SK-N-SH treated with all-trans-retinoic acid at 6 μM for 48 hours (cell line): ENCODE measurements at regions not wholly inside any gene's neighbourhood (a gene's known extent, or its start where the extent isn't known, plus 50 kb on each side); places are given as distances from the start of the nearest gene placed in this dataset.

Experiments used
- ATAC-seq: fragments of 200-7000 bp; cut with Tn5 transposase; 3 replicates; pipeline ENCODE4 v1.9.1; 2020; ENCODE audit warnings: mild to moderate bottlenecking, moderate library complexity
- ARNTL ChIP-seq: fragments of 450-650 bp; formaldehyde crosslinking; IDR thresholded peaks from 2 replicates; pipeline ENCODE4 v1.5.0; 2020; ENCODE audit warnings: low read depth, mild to moderate bottlenecking, moderate library complexity, borderline replicate concordance
- BACH2 ChIP-seq: fragments of 250-450 bp; sonication (Bioruptor Pico); IDR thresholded peaks from 2 replicates; pipeline ENCODE4 v1.9.0; 2021; ENCODE audit warnings: mild to moderate bottlenecking, borderline replicate concordance
- CREB5 ChIP-seq: fragments of 250-450 bp; sonication (Bioruptor Pico); IDR thresholded peaks from 2 replicates; pipeline ENCODE4 v1.5.1; 2020; ENCODE audit warnings: low read depth, mild to moderate bottlenecking, moderate library complexity
- CSDC2 ChIP-seq: fragments of 250-450 bp; sonication (Bioruptor Pico); IDR thresholded peaks from 2 replicates; pipeline ENCODE4 v1.5.0; 2020; ENCODE audit warnings: mild to moderate bottlenecking, moderate library complexity
- CSRNP3 ChIP-seq: fragments of 250-450 bp; sonication (Bioruptor Pico); IDR thresholded peaks from 2 replicates; pipeline ENCODE4 v1.5.1; 2021; ENCODE audit warnings: mild to moderate bottlenecking, moderate library complexity
- ESRRG ChIP-seq: fragments of 250-450 bp; sonication (Bioruptor Pico); IDR thresholded peaks from 2 replicates; pipeline ENCODE4 v1.6.1; 2021; ENCODE audit warnings: mild to moderate bottlenecking
- GLIS3 ChIP-seq: fragments of 250-450 bp; sonication (Bioruptor Pico); IDR thresholded peaks from 2 replicates; pipeline ENCODE4 v1.5.0; 2020; ENCODE audit warnings: mild to moderate bottlenecking, moderate library complexity
- OSR1 ChIP-seq: fragments of 250-450 bp; sonication (Bioruptor Pico); IDR thresholded peaks from 2 replicates; pipeline ENCODE4 v1.8.0; 2022; ENCODE audit warnings: moderate library complexity, mild to moderate bottlenecking, inconsistent platforms
- PATZ1 ChIP-seq: fragments of 250-450 bp; sonication (Bioruptor Pico); IDR thresholded peaks from 2 replicates; pipeline ENCODE4 v1.8.0; 2020; ENCODE audit warnings: mild to moderate bottlenecking, moderate library complexity, borderline replicate concordance
- POU6F1 ChIP-seq: fragments of 250-450 bp; sonication (Bioruptor Pico); IDR thresholded peaks from 2 replicates; pipeline ENCODE4 v1.8.0; 2021; ENCODE audit warnings: low read depth, mild to moderate bottlenecking, moderate library complexity, borderline replicate concordance
- PPARA ChIP-seq: fragments of 250-450 bp; sonication (Bioruptor Pico); IDR thresholded peaks from 2 replicates; pipeline ENCODE4 v1.5.0; 2020; ENCODE audit warnings: mild to moderate bottlenecking, borderline replicate concordance
- RARB ChIP-seq: fragments of 250-450 bp; sonication (Bioruptor Pico); IDR thresholded peaks from 2 replicates; pipeline ENCODE4 v1.8.0; 2021; ENCODE audit warnings: mild to moderate bottlenecking, moderate library complexity
- SNAI2 ChIP-seq: fragments of 250-450 bp; sonication (Bioruptor Pico); IDR thresholded peaks from 2 replicates; pipeline ENCODE4 v1.5.0; 2020; ENCODE audit warnings: mild to moderate bottlenecking, moderate library complexity
- TCF4 ChIP-seq: fragments of 250-450 bp; sonication (Bioruptor Pico); IDR thresholded peaks from 2 replicates; pipeline ENCODE4 v1.8.0; 2021; ENCODE audit warnings: mild to moderate bottlenecking, moderate library complexity, borderline replicate concordance
- ZC3H10 ChIP-seq: fragments of 250-450 bp; sonication (Bioruptor Pico); IDR thresholded peaks from 2 replicates; pipeline ENCODE4 v1.5.1; 2021; ENCODE audit warnings: mild to moderate bottlenecking, moderate library complexity
- ZFP3 ChIP-seq: fragments of 250-450 bp; sonication (Bioruptor Pico); IDR thresholded peaks from 2 replicates; pipeline ENCODE4 v1.5.0; 2020; ENCODE audit warnings: mild to moderate bottlenecking, moderate library complexity
- ZFP30 ChIP-seq: fragments of 450-650 bp; formaldehyde crosslinking; IDR thresholded peaks from 2 replicates; pipeline ENCODE4 v1.5.0; 2022; ENCODE audit warnings: mild to moderate bottlenecking, moderate library complexity
- ZNF565 ChIP-seq: fragments of 450-650 bp; formaldehyde crosslinking; conservative IDR thresholded peaks from 2 replicates; pipeline ENCODE4 v1.5.0; 2020; ENCODE audit warnings: low read depth, mild to moderate bottlenecking, moderate library complexity
- ZNF70 ChIP-seq: fragments of 450-650 bp; formaldehyde crosslinking; IDR thresholded peaks from 2 replicates; pipeline ENCODE4 v1.5.0; 2020; ENCODE audit warnings: mild to moderate bottlenecking, moderate library complexity
- ZNF8 ChIP-seq: fragments of 450-650 bp; formaldehyde crosslinking; IDR thresholded peaks from 2 replicates; pipeline ENCODE4 v1.5.0; 2020; ENCODE audit warnings: mild to moderate bottlenecking, moderate library complexity

GRCh38 chr20:40203032-40203431, 486.0 kb downstream of the MAFB start:
- no peak for ATAC-seq
- no peak for TF ChIP-seq ZNF8 (CRISPR knock-in tag)
- TF ChIP-seq SNAI2 (CRISPR knock-in tag): no peak
- no peak for TF ChIP-seq POU6F1 (CRISPR knock-in tag)
- no peak for TF ChIP-seq ZFP3
- no peak for TF ChIP-seq ZC3H10
- no peak for TF ChIP-seq ZNF565 (CRISPR knock-in tag)

- TF ChIP-seq POU6F1 (CRISPR knock-in tag): no peak
- no peak for TF ChIP-seq RARB
- TF ChIP-seq SNAI2 (CRISPR knock-in tag): no peak
- ATAC-seq: no peak
Measured at GRCh38 chr20:40197691-40198090, 491.3 kb downstream of the MAFB start.

- ATAC-seq: no peak
- TF ChIP-seq ZNF8 (CRISPR knock-in tag) (no peak), ZNF565 (CRISPR knock-in tag) (no peak), BACH2 (CRISPR knock-in tag) (no peak), ZFP3 (no peak), OSR1 (CRISPR knock-in tag) (no peak), GLIS3 (CRISPR knock-in tag) (no peak), ZNF70 (CRISPR knock-in tag) (no peak), TCF4 (CRISPR knock-in tag) (no peak), CSDC2 (no peak), PATZ1 (CRISPR knock-in tag) (no peak), ZFP30 (CRISPR knock-in tag) (no peak), SNAI2 (CRISPR knock-in tag) (no peak), RARB (no peak), PPARA (CRISPR knock-in tag) (no peak), CSRNP3 (no peak), CREB5 (no peak), ESRRG (CRISPR knock-in tag) (no peak)
Measured at GRCh38 chr20:40196846-40197436, 492.1 kb downstream of the MAFB start.

GRCh38 chr20:40195742-40196141, 493.3 kb downstream of the MAFB start:
- no peak for TF ChIP-seq ARNTL (CRISPR knock-in tag)
- no peak for TF ChIP-seq ESRRG (CRISPR knock-in tag)
- no peak for TF ChIP-seq RARB
- TF ChIP-seq PATZ1 (CRISPR knock-in tag): no peak
- TF ChIP-seq ZNF565 (CRISPR knock-in tag): no peak
- TF ChIP-seq, all 23 proteins: peak for 0
- ATAC-seq: no peak
